WTC11 (cell line): ENCODE measurements at regions not wholly inside any gene's neighbourhood (a gene's known extent, or its start where the extent isn't known, plus 50 kb on each side); places are given as distances from the start of the nearest gene placed in this dataset.

Experiments used
- ATAC-seq: fragments of 200-7000 bp; cut with Tn5 transposase; 2 replicates; pipeline ENCODE4 v1.10.0; 2021; ENCODE audit warnings: mild to moderate bottlenecking, moderate library complexity
- CTCF ChIA-PET: fragments of 300-600 bp; sonication (Branson Sonifier 250); formaldehyde crosslinking; loops from one replicate; lab custom pipeline; 2021; ENCODE audit warnings: antibody characterized with exemption; lab: Charles Lee
- POLR2A ChIA-PET: fragments of 350-600 bp; sonication (Branson Sonifier 250); formaldehyde crosslinking; loops from one replicate; lab custom pipeline; 2021; ENCODE audit warnings: antibody characterized with exemption; lab: Charles Lee
- DNase-seq: peaks from one replicate; pipeline ENCODE4 v3.0.0; 2021; ENCODE audit warnings: low spot score
- H3K27ac Mint-ChIP-seq: 2 replicates; pipeline ENCODE4 v1.8.0; 2021; ENCODE audit warnings: mixed read lengths
- H3K27me3 Mint-ChIP-seq: 2 replicates; pipeline ENCODE4 v1.8.0; 2021; ENCODE audit warnings: low read depth, mild to moderate bottlenecking, moderate library complexity, mixed read lengths
- H3K36me3 Mint-ChIP-seq: 2 replicates; pipeline ENCODE4 v1.8.0; 2021; ENCODE audit warnings: mixed read lengths
- H3K4me1 Mint-ChIP-seq: 2 replicates; pipeline ENCODE4 v1.8.0; 2022; ENCODE audit warnings: mixed read lengths
- H3K4me3 Mint-ChIP-seq: 2 replicates; pipeline ENCODE4 v1.8.0; 2021; ENCODE audit warnings: mild to moderate bottlenecking, moderate library complexity, mixed read lengths
- H3K9me3 Mint-ChIP-seq: 2 replicates; pipeline ENCODE4 v1.8.0; 2021; ENCODE audit warnings: mixed read lengths
- CREM ChIP-seq: sonication (generic); formaldehyde crosslinking; IDR thresholded peaks from 2 replicates; pipeline ENCODE4 v1.8.1; 2022; ENCODE audit warnings: mild to moderate bottlenecking, missing genetic modification reagents, moderate library complexity
- E2F1 ChIP-seq: sonication (generic); formaldehyde crosslinking; IDR thresholded peaks from 2 replicates; pipeline ENCODE4 v1.8.0; 2022; ENCODE audit warnings: mild to moderate bottlenecking, missing genetic modification reagents
- ETV6 ChIP-seq: sonication (generic); formaldehyde crosslinking; IDR thresholded peaks from 2 replicates; pipeline ENCODE4 v1.8.1; 2022; ENCODE audit warnings: mild to moderate bottlenecking, missing genetic modification reagents
- FOXP4 ChIP-seq: sonication (generic); formaldehyde crosslinking; IDR thresholded peaks from 2 replicates; pipeline ENCODE4 v1.8.0; 2022; ENCODE audit warnings: mild to moderate bottlenecking, missing genetic modification reagents
- HMGXB4 ChIP-seq: sonication (generic); formaldehyde crosslinking; IDR thresholded peaks from 2 replicates; pipeline ENCODE4 v1.8.1; 2023; ENCODE audit warnings: mild to moderate bottlenecking, moderate library complexity, missing genetic modification reagents
- KAT7 ChIP-seq: sonication (generic); formaldehyde crosslinking; IDR thresholded peaks from 2 replicates; pipeline ENCODE4 v1.8.1; 2023; ENCODE audit warnings: missing genetic modification reagents, mild to moderate bottlenecking, borderline replicate concordance
- MYBL2 ChIP-seq: sonication (generic); formaldehyde crosslinking; IDR thresholded peaks from 2 replicates; pipeline ENCODE4 v1.8.1; 2023; ENCODE audit warnings: mild to moderate bottlenecking, moderate library complexity, missing genetic modification reagents
- NFATC4 ChIP-seq: fragments of 250-450 bp; sonication (Bioruptor Pico); IDR thresholded peaks from 2 replicates; pipeline ENCODE4 v1.9.0; 2021; ENCODE audit warnings: mild to moderate bottlenecking
- NR3C1 ChIP-seq: sonication (generic); formaldehyde crosslinking; conservative IDR thresholded peaks from 2 replicates; pipeline ENCODE4 v1.8.1; 2023; ENCODE audit warnings: low read depth, mild to moderate bottlenecking, missing genetic modification reagents
- PRDM15 ChIP-seq: sonication (generic); formaldehyde crosslinking; IDR thresholded peaks from 2 replicates; pipeline ENCODE4 v1.8.0; 2022; ENCODE audit warnings: missing genetic modification reagents
- SMAD3 ChIP-seq: sonication (generic); formaldehyde crosslinking; IDR thresholded peaks from 2 replicates; pipeline ENCODE4 v1.8.0; 2022; ENCODE audit warnings: missing genetic modification reagents, mild to moderate bottlenecking, borderline replicate concordance
- TEAD1 ChIP-seq: sonication (generic); formaldehyde crosslinking; IDR thresholded peaks from 2 replicates; pipeline ENCODE4 v1.8.0; 2022; ENCODE audit warnings: mild to moderate bottlenecking, missing genetic modification reagents
- USF1 ChIP-seq: sonication (generic); formaldehyde crosslinking; IDR thresholded peaks from 2 replicates; pipeline ENCODE4 v1.8.0; 2022; ENCODE audit warnings: mild to moderate bottlenecking, missing genetic modification reagents
- ZBTB43 ChIP-seq: sonication (generic); formaldehyde crosslinking; IDR thresholded peaks from 2 replicates; pipeline ENCODE4 v1.8.1; 2023; ENCODE audit warnings: mild to moderate bottlenecking, missing genetic modification reagents
- ZNF232 ChIP-seq: sonication (generic); formaldehyde crosslinking; IDR thresholded peaks from 2 replicates; pipeline ENCODE4 v1.8.0; 2022; ENCODE audit warnings: mild to moderate bottlenecking, missing genetic modification reagents
- ZNF396 ChIP-seq: fragments of 250-450 bp; sonication (Bioruptor Pico); IDR thresholded peaks from 2 replicates; pipeline ENCODE4 v1.8.0; 2021; ENCODE audit warnings: mild to moderate bottlenecking, moderate library complexity, borderline replicate concordance
- ZNF425 ChIP-seq: fragments of 250-450 bp; sonication (Bioruptor Pico); conservative IDR thresholded peaks from 2 replicates; pipeline ENCODE4 v1.9.0; 2021; ENCODE audit warnings: mild to moderate bottlenecking

- TF ChIP-seq NR3C1 (CRISPR knock-in tag): no peak
- no peak for TF ChIP-seq MYBL2 (CRISPR knock-in tag)
- no peak for TF ChIP-seq USF1
- no peak for TF ChIP-seq ETV6 (CRISPR knock-in tag)
- no peak for TF ChIP-seq ZBTB43 (CRISPR knock-in tag)
- TF ChIP-seq FOXP4: no peak
- no peak for TF ChIP-seq TEAD1 (CRISPR knock-in tag)
- no peak for TF ChIP-seq KAT7 (CRISPR knock-in tag)
- no peak for TF ChIP-seq ZNF232
- no peak for TF ChIP-seq HMGXB4 (CRISPR knock-in tag)
- H3K9me3 Mint-ChIP-seq: no peaks in the 10 kb centered on the region
- ChIA-PET POLR2A (interaction anchor here (1.0 kb wide), 1 partner anchor 150 kb away, joined by 3 read pairs; no protein-coding TSS in a partner anchor), CTCF (interaction anchor here (0.5 to 3.1 kb wide), 67 partner anchors 8 to 851 kb away, joined by 3 to 47 read pairs (median 5); partner anchors contain the start of genes DCDC1 and DNAJC24)
- no peak overlapping the region for H3K4me3 Mint-ChIP-seq
- H3K4me1 Mint-ChIP-seq: peaks cover 6% of the 10 kb centered on the region
- ATAC-seq (peak; percentile 11; the same call in 1 of the 2 replicates), DNase-seq (no peak)
- H3K27ac Mint-ChIP-seq: no peak overlapping the region
- no peaks in the 10 kb centered on the region for H3K36me3 Mint-ChIP-seq
- peaks cover 12% of the 10 kb centered on the region for H3K27me3 Mint-ChIP-seq
These were observed 133.2 kb upstream of the RCN1 start for GRCh38 chr11:31957674-31958073.

- H3K9me3 Mint-ChIP-seq: no peaks in the 10 kb centered on the region
- POLR2A ChIA-PET: no interaction called here
- DNase-seq: no peak
- no peaks in the 10 kb centered on the region for H3K36me3 Mint-ChIP-seq
- ATAC-seq: no peak
- CTCF ChIA-PET: interaction anchor here (1.2 to 3.1 kb wide), 5 partner anchors 11 to 316 kb away, joined by 3 to 47 read pairs (median 20); no protein-coding TSS in a partner anchor
- H3K4me1 Mint-ChIP-seq: peaks cover 12% of the 10 kb centered on the region
- H3K4me3 Mint-ChIP-seq: no peak overlapping the region
- no peak overlapping the region for H3K27ac Mint-ChIP-seq
- TF ChIP-seq E2F1 (CRISPR knock-in tag): no peak
- no peak for TF ChIP-seq ZNF396 (CRISPR knock-in tag)
- TF ChIP-seq CREM (CRISPR knock-in tag): no peak
- TF ChIP-seq SMAD3 (CRISPR knock-in tag): no peak
- no peak for TF ChIP-seq FOXP4
- no peak for TF ChIP-seq PRDM15 (CRISPR knock-in tag)
- TF ChIP-seq ZNF425 (CRISPR knock-in tag): no peak
- no peak for TF ChIP-seq ZBTB43 (CRISPR knock-in tag)
- TF ChIP-seq ZNF232: no peak
- no peak for TF ChIP-seq NR3C1 (CRISPR knock-in tag)
- no peak for TF ChIP-seq NFATC4 (CRISPR knock-in tag)
- H3K27me3 Mint-ChIP-seq: peaks cover 12% of the 10 kb centered on the region
These were observed 134.6 kb upstream of the RCN1 start for GRCh38 chr11:31956310-31956709.
